ENCODE measurements at regions not wholly inside any gene's neighbourhood (a gene's known extent, or its start where the extent isn't known, plus 50 kb on each side); places are given as distances from the start of the nearest gene placed in this dataset. TPM values are rescaled to one million over a fixed set of nuclear protein-coding genes. Genes with fewer than 3 reads are reported as not detected.

- no peak for TF ChIP-seq YY1 (IDR thresholded peaks at IDR 0.05; ENCODE audit: low read depth, low read length)
- no peak for TF ChIP-seq SAP30 (IDR thresholded peaks at IDR 0.05; ENCODE audit: insufficient read depth, insufficient replicate concordance, low read length)
- TF ChIP-seq, protein P1, sequence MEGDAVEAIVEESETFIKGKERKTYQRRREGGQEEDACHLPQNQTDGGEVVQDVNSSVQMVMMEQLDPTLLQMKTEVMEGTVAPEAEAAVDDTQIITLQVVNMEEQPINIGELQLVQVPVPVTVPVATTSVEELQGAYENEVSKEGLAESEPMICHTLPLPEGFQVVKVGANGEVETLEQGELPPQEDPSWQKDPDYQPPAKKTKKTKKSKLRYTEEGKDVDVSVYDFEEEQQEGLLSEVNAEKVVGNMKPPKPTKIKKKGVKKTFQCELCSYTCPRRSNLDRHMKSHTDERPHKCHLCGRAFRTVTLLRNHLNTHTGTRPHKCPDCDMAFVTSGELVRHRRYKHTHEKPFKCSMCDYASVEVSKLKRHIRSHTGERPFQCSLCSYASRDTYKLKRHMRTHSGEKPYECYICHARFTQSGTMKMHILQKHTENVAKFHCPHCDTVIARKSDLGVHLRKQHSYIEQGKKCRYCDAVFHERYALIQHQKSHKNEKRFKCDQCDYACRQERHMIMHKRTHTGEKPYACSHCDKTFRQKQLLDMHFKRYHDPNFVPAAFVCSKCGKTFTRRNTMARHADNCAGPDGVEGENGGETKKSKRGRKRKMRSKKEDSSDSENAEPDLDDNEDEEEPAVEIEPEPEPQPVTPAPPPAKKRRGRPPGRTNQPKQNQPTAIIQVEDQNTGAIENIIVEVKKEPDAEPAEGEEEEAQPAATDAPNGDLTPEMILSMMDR (IDR thresholded peaks at IDR 0.05; ENCODE audit: control extremely low read depth in 1 of 3, insufficient read depth in 1 of 3, low read depth in 1 of 3, low read length in 3 of 3) = no peak
- no peak for TF ChIP-seq ZNF274 (IDR thresholded peaks at IDR 0.05; ENCODE audit: borderline replicate concordance, extremely low read depth, low read length)
- TF ChIP-seq RFX5 (IDR thresholded peaks at IDR 0.05; ENCODE audit: borderline replicate concordance, low read depth, low read length) = no peak
- no peak for TF ChIP-seq CHD2 (IDR thresholded peaks at IDR 0.05; ENCODE audit: low read length)
These were observed 2164.2 kb downstream of the NCAM2 start (continued) for GRCh38 chr21:23162198-23162946.

Small RNA genes lying in the stretch of these regions (microRNA-seq; reads per million reads assigned to microRNA genes)
- 0 reads per million in 2 experiments for gene MIR6130 (ENCODE audit: borderline microRNAs expressed in 2 of 2, borderline number of aligned reads in 2 of 2, borderline replicate concordance in 1 of 2)

Small RNA genes lying in the stretch of these regions (small RNA-seq; reads per million reads assigned to genes)
- gene MIR6130 (ENCODE audit: insufficient read depth) (not detected), gene RNU4-45P (ENCODE audit: insufficient read depth) (not detected)

All from H1 (cell line).